Dedifferentiated amniotic fluid mesenchymal stem cell (primary cell): ENCODE measurements at regions not wholly inside any gene's neighbourhood (a gene's known extent, or its start where the extent isn't known, plus 50 kb on each side); places are given as distances from the start of the nearest gene placed in this dataset.

Experiments used
- DNase-seq: peaks from one replicate; pipeline ENCODE4 v3.0.0-alpha.2; 2016; ENCODE audit errors: extremely low spot score

GRCh38 chr15:25969886-25970285, 106.8 kb upstream of the ATP10A start:
- no peak for DNase-seq

GRCh38 chr15:25967116-25967515, 104.0 kb upstream of the ATP10A start:
- DNase-seq, result no peak

- no peak for DNase-seq
Observed at GRCh38 chr15:25965326-25965725, 102.2 kb upstream of the ATP10A start.

DNA sequence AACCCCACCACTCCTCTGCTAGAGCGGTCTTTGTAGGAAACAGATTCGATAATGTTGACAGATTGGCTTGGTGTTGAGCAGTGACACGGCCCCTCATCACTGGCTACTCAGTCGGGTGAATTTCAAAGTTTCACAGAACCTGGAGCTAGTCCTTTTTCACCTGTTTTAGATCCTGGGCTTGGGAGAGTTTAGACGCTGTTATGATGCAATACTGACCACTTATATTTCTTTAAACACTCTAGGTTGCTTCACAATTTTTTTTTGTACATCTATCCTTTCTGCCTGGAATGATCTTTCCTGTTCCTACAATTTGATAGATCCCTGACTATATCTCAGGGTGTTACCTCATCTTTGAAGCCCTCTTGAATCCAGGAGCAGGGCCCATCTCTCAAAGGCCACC, 97.1 kb upstream of the ATP10A start:
- no peak for DNase-seq

- no peak for DNase-seq
Observed at GRCh38 chr15:25959100-25959499, 96.0 kb upstream of the ATP10A start.

- no peak for DNase-seq
Observed at GRCh38 chr15:25955628-25956027, 92.5 kb upstream of the ATP10A start.

GRCh38 chr15:25954398-25954797, 91.3 kb upstream of the ATP10A start:
- DNase-seq, result no peak

GRCh38 chr15:25950014-25950413, 86.9 kb upstream of the ATP10A start:
- DNase-seq, result no peak

DNA sequence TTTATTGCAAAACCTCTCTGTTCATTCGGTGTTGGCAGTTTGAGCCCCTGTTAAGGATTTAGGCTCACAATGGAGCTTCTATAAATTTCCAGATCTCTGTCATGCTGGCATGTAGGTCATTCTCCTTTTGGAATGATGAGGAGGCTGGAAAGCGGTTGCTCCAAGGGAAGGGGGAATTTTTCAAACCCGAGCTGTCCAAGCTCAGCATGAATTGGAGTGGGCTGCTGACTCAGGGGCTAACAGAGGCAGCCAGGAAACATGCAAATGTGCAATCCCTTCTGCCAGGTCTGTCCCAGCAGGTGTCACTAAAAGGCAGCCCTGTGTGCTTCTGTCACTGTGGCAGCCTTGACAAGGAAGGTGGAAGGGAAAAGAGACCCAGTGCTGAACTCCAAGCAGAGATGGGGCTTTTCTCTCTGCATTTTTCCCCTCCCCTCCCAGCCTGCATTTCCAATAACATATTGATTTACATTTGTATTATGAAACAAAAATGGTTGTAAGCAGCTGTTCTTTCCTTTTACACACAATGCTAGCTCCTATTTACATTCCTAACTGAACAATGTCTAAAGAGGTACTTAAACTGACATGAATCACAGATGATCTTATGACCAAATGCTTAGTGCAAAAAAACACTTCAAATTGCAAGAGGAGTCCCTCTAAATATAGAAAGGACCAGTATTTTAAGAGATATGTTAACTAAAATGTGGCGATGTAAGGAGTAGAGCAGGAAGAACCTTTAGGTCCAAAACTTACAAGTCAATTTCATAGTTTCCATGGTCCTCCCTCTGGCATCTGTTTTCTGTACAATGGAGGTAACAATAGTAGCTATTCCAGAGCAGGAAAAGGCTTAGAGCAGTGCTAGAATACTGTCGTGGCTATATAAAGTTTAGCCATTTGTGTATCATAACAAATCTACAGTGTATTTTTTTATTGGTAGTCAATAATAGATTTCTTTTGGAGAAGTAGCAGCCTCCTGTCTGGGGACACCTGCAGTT, 84.5 kb upstream of the ATP10A start:
- no peak for DNase-seq

DNA sequence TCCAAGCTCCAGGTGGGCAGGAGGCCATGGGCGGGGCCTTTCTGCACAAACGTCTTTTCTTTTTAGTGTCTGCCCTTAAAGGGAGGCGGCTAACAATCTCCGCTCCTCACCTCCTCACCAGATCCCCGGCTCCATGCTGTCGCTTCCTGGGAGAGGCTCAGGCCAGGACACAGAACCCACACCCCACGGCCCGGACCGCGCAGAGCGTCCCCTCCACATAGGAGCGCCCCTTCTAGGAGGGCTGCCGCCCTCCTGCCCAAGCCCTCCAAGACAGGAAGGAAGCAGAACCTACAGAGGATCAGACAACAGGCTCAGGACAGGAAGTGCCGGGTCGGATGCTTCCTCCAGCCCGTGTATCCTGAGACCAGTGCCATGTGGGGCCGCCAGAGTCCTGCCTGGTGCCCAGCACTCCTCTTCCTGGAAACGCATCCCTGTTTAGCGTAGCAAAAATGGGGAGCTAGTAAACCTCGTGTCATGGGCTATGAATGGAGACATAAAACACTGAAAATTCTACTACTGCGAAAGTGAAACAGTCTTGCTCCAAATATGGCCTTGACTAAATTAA, 83.2 kb upstream of the ATP10A start:
- DNase-seq, result no peak

DNA sequence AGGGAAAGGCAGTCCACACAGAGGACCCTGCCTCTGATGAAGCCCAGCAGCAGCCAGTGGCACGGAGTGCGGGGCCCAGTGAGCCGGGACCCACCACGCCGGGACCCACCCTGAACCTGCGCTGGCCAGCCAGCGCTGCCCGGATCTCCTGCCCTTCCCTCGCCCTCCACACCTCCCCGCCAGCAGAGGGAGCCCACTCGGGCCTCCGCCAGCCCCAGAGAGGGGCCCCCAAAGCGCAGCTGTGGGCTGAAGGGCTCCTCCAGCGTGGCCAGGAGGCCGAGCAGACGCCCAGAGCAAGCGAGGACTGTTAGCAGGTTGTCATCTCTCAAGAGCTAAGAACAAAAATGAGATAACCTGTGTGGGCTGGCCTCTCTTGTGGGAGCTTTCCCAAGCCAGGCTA, 81.3 kb upstream of the ATP10A start:
- no peak for DNase-seq

DNA sequence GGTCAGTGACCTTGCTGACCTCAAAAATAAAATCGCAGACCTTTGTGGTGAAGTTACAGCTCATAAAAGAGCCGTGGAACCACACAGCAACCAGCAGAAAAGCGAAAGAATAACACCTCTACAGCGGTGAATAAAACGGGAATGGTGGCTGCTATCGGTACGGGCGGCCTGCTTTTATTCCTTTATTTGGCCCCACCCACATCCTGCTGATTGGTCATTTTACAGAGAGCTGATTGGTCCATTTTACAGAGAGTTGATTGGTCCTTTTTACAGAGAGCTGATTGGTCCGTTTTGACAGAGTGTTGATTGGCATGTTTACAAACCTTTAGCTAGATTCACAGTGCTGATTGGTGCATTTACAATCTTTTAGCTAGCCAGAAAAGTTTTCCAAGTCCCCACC, 80.7 kb upstream of the ATP10A start:
- no peak for DNase-seq

GRCh38 chr15:25939122-25939521, 76.0 kb upstream of the ATP10A start:
- no peak for DNase-seq

GRCh38 chr15:25937796-25938195, 74.7 kb upstream of the ATP10A start:
- DNase-seq, result no peak

- no peak for DNase-seq
Observed at GRCh38 chr15:25936004-25936403, 72.9 kb upstream of the ATP10A start.

DNA sequence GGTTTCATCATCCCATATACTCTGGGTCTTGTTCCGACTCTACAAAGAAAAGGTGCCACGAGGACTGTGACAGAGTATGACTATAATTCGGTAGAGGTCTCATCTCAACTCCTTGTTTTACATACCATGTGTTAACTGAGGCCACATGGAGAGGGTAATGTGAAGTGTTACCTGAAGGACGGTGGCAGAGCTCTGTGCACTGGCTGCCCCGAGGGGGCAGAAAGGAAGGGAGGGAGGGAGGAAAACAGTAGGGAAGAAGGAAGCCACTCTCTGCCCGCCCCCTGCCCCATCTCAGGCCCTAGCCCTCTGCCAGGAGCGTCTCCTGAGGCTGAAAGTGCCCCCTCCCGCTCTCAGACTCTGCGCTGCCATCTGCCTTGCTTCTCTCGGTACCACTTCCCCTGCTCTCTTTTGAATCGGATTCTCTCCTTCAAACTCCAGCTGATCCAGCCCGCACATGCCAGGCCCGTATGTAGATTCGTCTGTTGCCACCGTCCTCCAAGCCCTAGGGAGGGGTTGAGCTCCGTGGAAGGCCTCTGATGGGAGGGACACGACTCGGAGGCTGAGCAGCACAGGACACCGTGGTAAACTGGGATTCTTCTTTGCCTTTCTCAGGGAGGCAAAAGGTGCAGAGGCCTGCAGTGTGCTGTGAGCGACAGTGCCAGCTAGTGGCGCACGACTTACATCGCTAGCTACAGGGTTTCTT, 70.5 kb upstream of the ATP10A start:
- DNase-seq, result peak; percentile 84

- DNase-seq, result no peak
Observed at GRCh38 chr15:25932696-25933095, 69.6 kb upstream of the ATP10A start.

- no peak for DNase-seq
Observed at GRCh38 chr15:25931851-25932250, 68.7 kb upstream of the ATP10A start.

DNA sequence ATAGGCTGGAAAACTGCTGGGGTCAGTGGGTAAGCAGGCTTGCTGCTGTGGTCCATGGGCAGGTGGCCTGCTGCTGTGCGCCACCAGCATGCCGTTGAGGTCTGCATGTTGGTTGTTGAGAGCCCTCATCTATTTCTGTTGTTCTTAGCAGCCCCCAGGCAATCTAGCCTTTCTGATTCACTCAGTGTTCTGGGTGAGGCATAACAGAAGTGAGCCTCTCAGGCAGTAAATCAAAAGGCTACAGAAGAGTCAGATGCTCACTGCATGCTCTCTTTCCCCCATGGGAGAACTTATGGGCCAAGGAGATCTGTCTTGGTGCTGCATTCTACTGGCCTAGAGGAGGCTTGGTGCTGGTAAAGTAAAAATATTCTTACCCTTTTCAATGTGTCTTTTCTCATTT, 67.8 kb upstream of the ATP10A start:
- DNase-seq, result no peak
